HG03460 (cell line): ENCODE measurements at regions not wholly inside any gene's neighbourhood (a gene's known extent, or its start where the extent isn't known, plus 50 kb on each side); places are given as distances from the start of the nearest gene placed in this dataset.
"Not testable (repeated sequence)": the region's sequence is repeated elsewhere in the genome, so short reads cannot be mapped to it uniquely, and the experiment has no call there.

Experiments used
- ATAC-seq: cut with Tn5 transposase; IDR thresholded peaks from one replicate; pipeline ENCODE4 v1.9.1; 2021; ENCODE audit not compliant: unreplicated experiment

- ATAC-seq = no peak
Observed at GRCh38 chr3:164927728-164928127, 150.6 kb downstream of the SI start.

GRCh38 chr3:164918905-164919304 is 159.4 kb downstream of the SI start:
- no peak for ATAC-seq

GRCh38 chr3:164912916-164913315 is 165.4 kb downstream of the SI start:
- ATAC-seq = no peak

- ATAC-seq = no peak
Observed at GRCh38 chr3:164903820-164904451, 174.4 kb downstream of the SI start.

GRCh38 chr3:164897342-164897741 is 181.0 kb downstream of the SI start:
- ATAC-seq = no peak

- ATAC-seq = no peak
Observed at GRCh38 chr3:164890061-164890460, 188.2 kb downstream of the SI start.

- no peak for ATAC-seq
Observed at GRCh38 chr3:164883171-164883570, 195.1 kb downstream of the SI start.

GRCh38 chr3:164879201-164879600 is 199.1 kb downstream of the SI start:
- ATAC-seq = no peak

GRCh38 chr3:164864454-164864853 is 213.8 kb downstream of the SI start:
- ATAC-seq = no peak

- ATAC-seq = no peak
Observed at GRCh38 chr3:164852866-164853265, 225.4 kb downstream of the SI start.

GRCh38 chr3:164851905-164852304 is 226.4 kb downstream of the SI start:
- no peak for ATAC-seq

GRCh38 chr3:164851204-164851603 is 227.1 kb downstream of the SI start:
- ATAC-seq = no peak

GRCh38 chr3:164848923-164849322 is 229.4 kb downstream of the SI start:
- ATAC-seq = no peak

GRCh38 chr3:164845739-164846138 is 232.6 kb downstream of the SI start:
- ATAC-seq = no peak

- ATAC-seq = no peak
Observed at GRCh38 chr3:164832216-164832615, 246.1 kb downstream of the SI start.

- no peak for ATAC-seq
Observed at GRCh38 chr3:164818318-164818717, 260.0 kb downstream of the SI start.

- no peak for ATAC-seq
Observed at GRCh38 chr3:164814106-164814505, 264.2 kb downstream of the SI start.

- ATAC-seq = no peak
Observed at GRCh38 chr3:164812042-164812441, 266.3 kb downstream of the SI start.

GRCh38 chr3:164806188-164806587 is 272.1 kb downstream of the SI start:
- no peak for ATAC-seq

GRCh38 chr3:164794099-164794498 is 284.2 kb downstream of the SI start:
- no peak for ATAC-seq

GRCh38 chr3:164791263-164791662 is 287.0 kb downstream of the SI start:
- no peak for ATAC-seq

GRCh38 chr3:164784407-164784806 is 293.9 kb downstream of the SI start:
- not testable (repeated sequence) for ATAC-seq

- no peak for ATAC-seq
Observed at GRCh38 chr3:164781755-164782154, 296.5 kb downstream of the SI start.
